PFSK-1 (cell line): ENCODE measurements at regions not wholly inside any gene's neighbourhood (a gene's known extent, or its start where the extent isn't known, plus 50 kb on each side); places are given as distances from the start of the nearest gene placed in this dataset.

ENCODE experiments used
- FOXP2 ChIP-seq: optimal IDR thresholded peaks from 2 replicates; pipeline ENCODE3; 2011; ENCODE audit warnings: borderline replicate concordance, control low read depth, inconsistent platforms; ENCODE audit not compliant: insufficient read depth; ENCODE audit errors: extremely low read length, extremely low read depth
- POLR2AphosphoS5 ChIP-seq: IDR thresholded peaks from 2 replicates; pipeline ENCODE4 v1.6.1; 2012; ENCODE audit warnings: low read depth, mild to moderate bottlenecking, control low read depth, low read length, moderate library complexity
- REST ChIP-seq, 2 experiments: IDR thresholded peaks; 2 replicates each; pipeline versions ENCODE4 v1.6.1 to v1.8.0; 2011 to 2012; ENCODE audit warnings: low read depth in 2 of 2, low read length in 2 of 2, control low read depth in 1 of 2, inconsistent platforms in 1 of 2, mild to moderate bottlenecking in 1 of 2, moderate library complexity in 1 of 2; ENCODE audit not compliant: insufficient read depth in 1 of 2
- SIN3A ChIP-seq: IDR thresholded peaks from 2 replicates; pipeline ENCODE4 v1.6.1; 2012; ENCODE audit warnings: mild to moderate bottlenecking, low read length, moderate library complexity, borderline replicate concordance; ENCODE audit not compliant: insufficient read depth
- TAF1 ChIP-seq: IDR thresholded peaks from 2 replicates; pipeline ENCODE4 v1.6.1; 2012; ENCODE audit warnings: low read length, control low read depth, borderline replicate concordance; ENCODE audit not compliant: insufficient read depth

- TF ChIP-seq POLR2AphosphoS5: no peak
- no peak for TF ChIP-seq TAF1
- no peak for TF ChIP-seq SIN3A
- TF ChIP-seq REST (IDR thresholded peaks at IDR 0.05; ENCODE audit: insufficient read depth in 1 of 2, low read depth in 2 of 2, low read length in 2 of 2): no peak
- TF ChIP-seq FOXP2: no peak
Observed at GRCh38 chr15:69941301-69941605, 156.5 kb downstream of the TLE3 start.
